GM12878 (cell line): ENCODE measurements at regions not wholly inside any gene's neighbourhood (a gene's known extent, or its start where the extent isn't known, plus 50 kb on each side); places are given as distances from the start of the nearest gene placed in this dataset.
"Not testable (repeated sequence)": the region's sequence is repeated elsewhere in the genome, so short reads cannot be mapped to it uniquely, and the experiment has no call there.

ENCODE experiments used
- ATAC-seq: fragments of 200-7000 bp; cut with Tn5 transposase; 3 replicates; pipeline ENCODE4 v1.9.1; 2020; ENCODE audit warnings: mild to moderate bottlenecking, moderate library complexity
- BruUV-seq: library from RNA; stranded (reverse); fragments of 400-500 nt; replicated peaks from 2 replicates; lab custom pipeline; 2021; lab: Mats Ljungman, UMichigan
- CTCF ChIA-PET: fragments of 300-600 bp; sonication (Branson Sonifier 250); formaldehyde crosslinking; extraction: SDS; loops from one replicate; lab custom pipeline; 2021; ENCODE audit warnings: inconsistent platforms; lab: Yijun Ruan, JAX
- POLR2A ChIA-PET: fragments of 350-600 bp; formaldehyde crosslinking; extraction: SDS; loops from one replicate; lab custom pipeline; 2021; ENCODE audit warnings: inconsistent platforms; lab: Charles Lee
- RAD21 ChIA-PET: fragments of 300-600 bp; sonication (Branson Sonifier 250); formaldehyde crosslinking; loops from one replicate; lab custom pipeline; 2023; ENCODE audit warnings: antibody characterized with exemption; ENCODE audit not compliant: unreplicated experiment; lab: Charles Lee
- SMC1A ChIA-PET: fragments of 300-600 bp; sonication (Branson Sonifier 250); formaldehyde crosslinking; loops from one replicate; lab custom pipeline; 2023; ENCODE audit not compliant: unreplicated experiment, uncharacterized antibody; lab: Charles Lee
- DNase-seq: peaks from one replicate; pipeline ENCODE4 v3.0.0-alpha.2; 2011; ENCODE audit warnings: low read depth, low spot score
- FAIRE-seq: peaks from 3 replicates; lab custom pipeline; 2011; peaks lifted over from hg19 to GRCh38; lab: Jason Lieb, UNC
- H2AFZ ChIP-seq: 2 replicates; pipeline ENCODE4 v1.6.0; 2011; ENCODE audit warnings: low read depth, low read length, control low read depth; ENCODE audit not compliant: control insufficient read depth
- H3K27ac ChIP-seq: 2 replicates; pipeline ENCODE4 v1.5.1; 2011; ENCODE audit warnings: control low read depth; ENCODE audit not compliant: control insufficient read depth, insufficient read depth
- H3K27me3 ChIP-seq, 2 experiments: replicated peaks in 1 of 2; 2 replicates each; pipeline versions ENCODE4 v1.6.0 to v1.6.1; 2011; ENCODE audit warnings: low read length in 1 of 2; ENCODE audit not compliant: control insufficient read depth in 2 of 2, insufficient read depth in 2 of 2
- H3K36me3 ChIP-seq, 2 experiments: 2 replicates each; pipeline ENCODE4 v1.5.1; 2011; ENCODE audit warnings: low read length in 1 of 2; ENCODE audit not compliant: control insufficient read depth in 2 of 2, insufficient read depth in 2 of 2
- H3K4me1 ChIP-seq: 2 replicates; pipeline ENCODE4 v1.6.1; 2011; ENCODE audit warnings: mild to moderate bottlenecking, low read length, moderate library complexity, mixed read lengths; ENCODE audit not compliant: control insufficient read depth, insufficient read depth
- H3K4me2 ChIP-seq: 2 replicates; pipeline ENCODE4 v1.6.0; 2011; ENCODE audit warnings: control low read depth; ENCODE audit not compliant: control insufficient read depth, insufficient read depth
- H3K4me3 ChIP-seq: fragments of 200-600 bp; sonication (generic); 2 replicates; pipeline ENCODE4 v1.5.1; 2016
- H3K79me2 ChIP-seq: 2 replicates; pipeline ENCODE4 v1.6.0; 2011; ENCODE audit warnings: low read length; ENCODE audit not compliant: control insufficient read depth, insufficient read depth
- H3K9ac ChIP-seq: 2 replicates; pipeline ENCODE4 v1.8.0; 2011; ENCODE audit warnings: low read length, control low read depth, mixed read lengths; ENCODE audit not compliant: control insufficient read depth, insufficient read depth
- H3K9me3 ChIP-seq: replicated peaks from 3 replicates; pipeline ENCODE4 v1.5.1; 2011; ENCODE audit warnings: mild to moderate bottlenecking, low read length; ENCODE audit not compliant: control insufficient read depth, insufficient read depth
- H4K20me1 ChIP-seq: 2 replicates; pipeline ENCODE4 v1.6.0; 2011; ENCODE audit not compliant: control insufficient read depth, insufficient read depth
- CREB1 ChIP-seq: IDR thresholded peaks from 2 replicates; pipeline ENCODE4 v1.6.1; 2012; ENCODE audit warnings: low read depth, mild to moderate bottlenecking, inconsistent platforms
- MYB ChIP-seq: fragments of 150-350 bp; IDR thresholded peaks from 2 replicates; pipeline ENCODE4 v1.6.1; 2014; ENCODE audit warnings: mild to moderate bottlenecking, low read depth, low read length, borderline replicate concordance
- TBL1XR1 ChIP-seq: IDR thresholded peaks from 2 replicates; pipeline ENCODE4 v1.6.1; 2012; ENCODE audit warnings: low read depth, low read length, improper control_type of control experiment
- ZBTB33 ChIP-seq: fragments of 450-650 bp; IDR thresholded peaks from 2 replicates; pipeline ENCODE4 v1.6.1; 2017; ENCODE audit warnings: mild to moderate bottlenecking
- WGBS: methylation state at CpG from one replicate; pipeline ENCODE4 v1.1.6; 2016; ENCODE audit warnings: low lambda C conversion rate; ENCODE audit not compliant: insufficient replicate concordance, insufficient coverage; ENCODE audit errors: missing lambda C conversion rate; 5-methylcytosine and 5-hydroxymethylcytosine counted together
- in situ Hi-C: fragments of 300-500 bp; cut with MboI; formaldehyde crosslinking; loops from 9 replicates; pipeline ENCODE4 v1.14.3; 2018; ENCODE audit warnings: mixed read lengths
- intact Hi-C: fragments of 100-400 bp; cut with micrococcal nuclease; formaldehyde crosslinking; loops from one replicate; pipeline ENCODE4 v1.14.2; 2022; ENCODE audit not compliant: unreplicated experiment

- H3K27me3 ChIP-seq, H3K9ac ChIP-seq, FAIRE-seq, H4K20me1 ChIP-seq, BruUV-seq, H3K27ac ChIP-seq, H3K4me2 ChIP-seq, H3K79me2 ChIP-seq, in situ Hi-C loops, H3K4me3 ChIP-seq, H3K36me3 ChIP-seq, ATAC-seq, intact Hi-C loops, DNase-seq: not testable (repeated sequence)
- 86% methylated on average over 5 of the region's 5 CpGs for WGBS
- peaks cover 16% of the 10 kb centered on the region for H3K9me3 ChIP-seq
- H2AFZ ChIP-seq = peak overlapping the region; percentile 2; the same call in 1 of the 2 replicates
- H3K4me1 ChIP-seq = peaks cover 26% of the 10 kb centered on the region
- ChIA-PET CTCF (interaction anchor here (1.0 kb wide), 1 partner anchor 767 kb away, joined by 3 read pairs; no protein-coding TSS in a partner anchor), SMC1A (interaction anchor here (1.0 to 1.2 kb wide), 2 partner anchors 15 to 65 kb away, joined by 3 to 4 read pairs; no protein-coding TSS in a partner anchor), RAD21 (interaction anchor here (0.7 to 1.4 kb wide), 2 partner anchors 22 to 71 kb away, joined by 3 to 5 read pairs; no protein-coding TSS in a partner anchor), POLR2A (interaction anchor here (0.5 to 0.6 kb wide), 2 partner anchors 22 to 57 kb away, joined by 3 read pairs; no protein-coding TSS in a partner anchor)
- TF ChIP-seq ZBTB33 = peak; percentile 90
Observed at GRCh38 chr15:96060591-96060990, 269.9 kb upstream of the NR2F2 start.

- Histone ChIP-seq H3K4me1 (peaks cover 8% of the 10 kb centered on the region), H3K9me3 (peaks cover 17% of the 10 kb centered on the region), H3K79me2 (no peaks in the 10 kb centered on the region), H3K4me3 (no peak overlapping the region), H3K9ac (no peak overlapping the region), H3K27me3 (no peaks in the 10 kb centered on the region), H4K20me1 (no peaks in the 10 kb centered on the region), H2AFZ (no peak overlapping the region), H3K36me3 (no peaks in the 10 kb centered on the region), H3K4me2 (no peak overlapping the region), H3K27ac (no peak overlapping the region)
- WGBS = 57% methylated on average over 3 of the region's 3 CpGs
- DNase-seq = no peak
- FAIRE-seq = no peak
- ATAC-seq = no peak
- ChIA-PET SMC1A (interaction anchor here (0.8 to 3.7 kb wide), 2 partner anchors 11 to 170 kb away, joined by 3 to 18 read pairs; no protein-coding TSS in a partner anchor), CTCF (no interaction called here), RAD21 (no interaction called here), POLR2A (no interaction called here)
- TF ChIP-seq CREB1 (no peak), TBL1XR1 (no peak), MYB (no peak)
- in situ Hi-C loops (no loop called here), intact Hi-C loops (no loop called here)
- no TSS peak for BruUV-seq
Observed at GRCh38 chr15:96064351-96064756, 266.1 kb upstream of the NR2F2 start.
